Stomach (tissue), 4 donors: ENCODE measurements at regions not wholly inside any gene's neighbourhood (a gene's known extent, or its start where the extent isn't known, plus 50 kb on each side); places are given as distances from the start of the nearest gene placed in this dataset.

Experiments used
- CTCF ChIP-seq, 7 experiments: fragments of 450-650 bp in 4 of 7; fragments of 200-600 bp in 3 of 7; sonication (generic) in 3 of 7; IDR thresholded peaks; one replicate each; pipeline ENCODE4 v1.5.1; 2016 to 2019; ENCODE audit warnings: antibody characterized with exemption in 7 of 7, control low read depth in 2 of 7, mild to moderate bottlenecking in 1 of 7
- POLR2A ChIP-seq, 4 donors: fragments of 450-650 bp; IDR thresholded peaks; one replicate each; pipeline ENCODE4 v1.6.1; 2016; ENCODE audit warnings: antibody characterized with exemption in 4 of 4, control low read depth in 2 of 4, mild to moderate bottlenecking in 1 of 4, moderate library complexity in 1 of 4

- TF ChIP-seq CTCF (IDR thresholded peaks at IDR 0.05) = no peak
- TF ChIP-seq POLR2A (IDR thresholded peaks at IDR 0.05) = no peak
These were observed 86.1 kb upstream of the CPM start for GRCh38 chr12:69019082-69019481.
